Endothelial cell of umbilical vein (primary cell): ENCODE measurements at regions not wholly inside any gene's neighbourhood (a gene's known extent, or its start where the extent isn't known, plus 50 kb on each side); places are given as distances from the start of the nearest gene placed in this dataset.

Experiments used
- BruUV-seq: library from RNA; stranded (reverse); fragments of 400-500 nt; replicated peaks from 2 replicates; lab custom pipeline; 2021; lab: Mats Ljungman, UMichigan
- CTCF ChIA-PET: fragments of 300-600, 350-600 bp; sonication (Branson Sonifier 250); formaldehyde crosslinking; loops from one replicate; lab custom pipeline; 2021; ENCODE audit warnings: antibody characterized with exemption, inconsistent platforms; lab: Charles Lee
- POLR2A ChIA-PET: fragments of 300-600, 350-600 bp; sonication (Branson Sonifier 250); formaldehyde crosslinking; loops from one replicate; lab custom pipeline; 2021; ENCODE audit warnings: antibody characterized with exemption, inconsistent platforms; lab: Charles Lee
- DNase-seq: peaks from one replicate; pipeline ENCODE4 v3.0.0-alpha.2; 2011; ENCODE audit warnings: low read depth, low spot score
- FAIRE-seq: peaks from 2 replicates; lab custom pipeline; 2011; peaks lifted over from hg19 to GRCh38; lab: Jason Lieb, UNC
- H2AFZ ChIP-seq: 2 replicates; pipeline ENCODE4 v1.6.0; 2012; ENCODE audit warnings: low read depth, low read length, control low read depth, inconsistent platforms
- H3K27ac ChIP-seq: 2 replicates; pipeline ENCODE4 v1.5.1; 2011; ENCODE audit warnings: low read depth, mild to moderate bottlenecking, control low read depth, low read length, moderate library complexity; ENCODE audit not compliant: insufficient read depth
- H3K27me3 ChIP-seq, 2 experiments: 2 replicates each; pipeline versions ENCODE4 v1.6.0 to v1.6.1; 2011; ENCODE audit warnings: low read length in 2 of 2, mixed read lengths in 1 of 2; ENCODE audit not compliant: control insufficient read depth in 2 of 2, insufficient read depth in 2 of 2
- H3K36me3 ChIP-seq, 2 experiments: 2 replicates in 1 of 2; 3 replicates in 1 of 2; pipeline ENCODE4 v1.5.1; 2011; ENCODE audit warnings: low read length in 2 of 2, mild to moderate bottlenecking in 1 of 2, moderate library complexity in 1 of 2; ENCODE audit not compliant: control insufficient read depth in 2 of 2, insufficient read depth in 2 of 2; ENCODE audit errors: extremely low read depth in 1 of 2
- H3K4me1 ChIP-seq: 3 replicates; pipeline ENCODE4 v1.5.1; 2011; ENCODE audit warnings: mild to moderate bottlenecking, low read length; ENCODE audit not compliant: control insufficient read depth, insufficient read depth; ENCODE audit errors: extremely low read depth
- H3K4me2 ChIP-seq: 2 replicates; pipeline ENCODE4 v1.6.1; 2011; ENCODE audit warnings: low read length, control low read depth, mixed read lengths; ENCODE audit not compliant: insufficient read depth
- H3K4me3 ChIP-seq, 3 experiments: fragments of 200-600 bp in 1 of 3; sonication (generic), shearing (Covaris generic) in 1 of 3; replicated peaks in 1 of 3; 2 replicates each; pipeline ENCODE4 v1.5.1; 2011 to 2016; ENCODE audit warnings: control low read depth in 3 of 3, low read length in 3 of 3, mild to moderate bottlenecking in 2 of 3, inconsistent platforms in 1 of 3, low read depth in 1 of 3, moderate library complexity in 1 of 3; ENCODE audit not compliant: insufficient read depth in 1 of 3
- H3K79me2 ChIP-seq: 2 replicates; pipeline ENCODE4 v1.6.0; 2012; ENCODE audit warnings: low read length, inconsistent platforms; ENCODE audit not compliant: control insufficient read depth, insufficient read depth
- H3K9ac ChIP-seq: replicated peaks from 2 replicates; pipeline ENCODE3; 2011; ENCODE audit warnings: low read length, control low read depth; ENCODE audit not compliant: insufficient read depth; ENCODE audit errors: extremely low read depth
- H3K9me1 ChIP-seq: replicated peaks from 3 replicates; pipeline ENCODE4 v1.6.0; 2011; ENCODE audit warnings: mild to moderate bottlenecking, low read length; ENCODE audit not compliant: control insufficient read depth, insufficient read depth; ENCODE audit errors: extremely low read depth
- H3K9me3 ChIP-seq: replicated peaks from 2 replicates; pipeline ENCODE4 v1.5.1; 2012; ENCODE audit warnings: low read length, inconsistent platforms; ENCODE audit not compliant: control insufficient read depth, insufficient read depth
- H4K20me1 ChIP-seq: replicated peaks from 2 replicates; pipeline ENCODE3; 2011; ENCODE audit warnings: mild to moderate bottlenecking, low read length; ENCODE audit not compliant: control insufficient read depth, insufficient read depth; ENCODE audit errors: extremely low read depth
- EZH2 ChIP-seq: IDR thresholded peaks from 2 replicates; pipeline ENCODE4 v1.6.1; 2012; ENCODE audit warnings: borderline replicate concordance, low read depth, mild to moderate bottlenecking, moderate library complexity, low read length, inconsistent platforms; ENCODE audit not compliant: severe bottlenecking
- FOS ChIP-seq: IDR thresholded peaks from 2 replicates; pipeline ENCODE4 v1.6.1; 2011; ENCODE audit warnings: mild to moderate bottlenecking, low read length, moderate library complexity, borderline replicate concordance; ENCODE audit not compliant: insufficient read depth
- GATA2 ChIP-seq: IDR thresholded peaks from 2 replicates; pipeline ENCODE4 v1.7.0; 2011; ENCODE audit warnings: low read depth, mild to moderate bottlenecking, moderate library complexity, mixed read lengths, low read length; ENCODE audit not compliant: insufficient read length, insufficient read depth
- JUN ChIP-seq: IDR thresholded peaks from 2 replicates; pipeline ENCODE4 v1.6.1; 2011; ENCODE audit warnings: borderline replicate concordance, low read depth; ENCODE audit not compliant: insufficient read length, insufficient read depth
- MYC ChIP-seq: IDR thresholded peaks from one replicate; pipeline ENCODE4 v1.6.1; 2011; ENCODE audit warnings: mild to moderate bottlenecking, low read depth, low read length
- POLR2A ChIP-seq: IDR thresholded peaks from 2 replicates; pipeline ENCODE4 v1.6.1; 2012; ENCODE audit warnings: low read depth, mild to moderate bottlenecking, control low read depth, low read length
- POLR2AphosphoS5 ChIP-seq: IDR thresholded peaks from 2 replicates; pipeline ENCODE4 v1.6.1; 2012; ENCODE audit warnings: low read depth, mild to moderate bottlenecking, control low read depth, low read length, moderate library complexity; ENCODE audit not compliant: insufficient read depth
- dilution Hi-C: fragments of 300-500 bp; cut with MboI; formaldehyde crosslinking; loops from one replicate; pipeline ENCODE4 v1.15.0; 2019; ENCODE audit warnings: low sequenced_read_pairs; ENCODE audit not compliant: extremely low pct_ligation_motif_present
- intact Hi-C: fragments of 100-400 bp; cut with micrococcal nuclease; formaldehyde crosslinking; loops from one replicate; pipeline ENCODE4 v1.10.0; 2022
- TF ChIP-seq, protein P1 (sequence below): IDR thresholded peaks from 2 replicates; pipeline ENCODE4 v1.6.1; 2011; ENCODE audit not compliant: insufficient read depth, insufficient read length
- TF ChIP-seq, protein P2 (sequence below), 2 donors: IDR thresholded peaks; 1 replicate in 1 of 2; 2 replicates in 1 of 2; pipeline ENCODE4 v1.5.1; 2011; ENCODE audit warnings: low read length in 2 of 2, mild to moderate bottlenecking in 2 of 2, moderate library complexity in 2 of 2, control low read depth in 1 of 2, inconsistent platforms in 1 of 2, low read depth in 1 of 2; ENCODE audit not compliant: insufficient read depth in 1 of 2; ENCODE audit errors: extremely low read depth in 1 of 2

DNA sequence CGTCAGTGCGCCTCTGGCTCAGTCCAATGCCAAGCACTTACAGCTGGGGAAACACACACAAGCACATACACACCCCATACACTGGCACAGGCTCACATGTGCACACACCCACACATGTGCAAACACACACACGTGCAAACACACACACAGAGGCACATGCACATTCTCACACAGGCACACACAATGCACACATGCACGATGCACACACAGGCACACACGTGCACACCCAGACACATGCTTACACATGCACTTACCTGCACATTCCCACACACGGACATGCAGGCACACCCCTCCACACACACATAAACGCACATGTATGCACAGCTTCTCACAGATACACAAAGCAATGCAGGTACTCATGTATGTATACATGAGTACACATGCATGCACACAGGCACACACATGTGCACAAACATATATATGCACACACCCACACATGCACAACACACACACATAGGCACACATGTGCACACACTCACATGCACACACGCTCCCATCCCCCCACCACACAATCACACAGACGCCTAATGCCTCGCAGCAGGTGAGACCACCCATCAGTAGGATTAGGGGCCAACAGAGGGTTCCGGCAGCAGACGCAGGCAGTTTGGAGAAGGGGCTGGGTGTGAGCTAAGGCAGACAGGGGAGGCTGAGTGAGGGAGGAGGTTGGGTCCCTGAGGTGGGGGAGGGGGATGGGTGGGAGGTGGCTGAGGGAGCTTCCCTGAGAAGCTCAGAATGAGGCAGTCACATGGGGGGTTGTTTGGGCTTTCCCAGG lies 71.2 kb upstream of the SLCO4A1 start:
- BruUV-seq, result no TSS peak
- Histone ChIP-seq H4K20me1 (no peaks in the 10 kb centered on the region), H3K4me3 (no peak overlapping the region), H3K79me2 (no peaks in the 10 kb centered on the region), H3K9me3 (no peaks in the 10 kb centered on the region), H3K36me3 (no peaks in the 10 kb centered on the region), H3K4me1 (no peaks in the 10 kb centered on the region), H3K4me2 (no peak overlapping the region), H3K27ac (no peak overlapping the region), H3K9ac (no peak overlapping the region), H3K27me3 (no peaks in the 10 kb centered on the region), H2AFZ (no peak overlapping the region), H3K9me1 (no peaks in the 10 kb centered on the region)
- dilution Hi-C loops (no loop called here), intact Hi-C loops (no loop called here)
- CTCF ChIA-PET, result interaction anchor here (1.1 kb wide), 1 partner anchor 46 kb away, joined by 6 read pairs; no protein-coding TSS in a partner anchor
- POLR2A ChIA-PET, result interaction anchor here (0.6 kb wide), 1 partner anchor 31 kb away, joined by 11 read pairs; no protein-coding TSS in a partner anchor
- TF ChIP-seq FOS (no peak), JUN (no peak), EZH2 (no peak), GATA2 (no peak), POLR2A (no peak), MYC (no peak), POLR2AphosphoS5 (no peak)
- TF ChIP-seq, protein P1, sequence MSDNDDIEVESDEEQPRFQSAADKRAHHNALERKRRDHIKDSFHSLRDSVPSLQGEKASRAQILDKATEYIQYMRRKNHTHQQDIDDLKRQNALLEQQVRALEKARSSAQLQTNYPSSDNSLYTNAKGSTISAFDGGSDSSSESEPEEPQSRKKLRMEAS, result no peak
- TF ChIP-seq, protein P2, sequence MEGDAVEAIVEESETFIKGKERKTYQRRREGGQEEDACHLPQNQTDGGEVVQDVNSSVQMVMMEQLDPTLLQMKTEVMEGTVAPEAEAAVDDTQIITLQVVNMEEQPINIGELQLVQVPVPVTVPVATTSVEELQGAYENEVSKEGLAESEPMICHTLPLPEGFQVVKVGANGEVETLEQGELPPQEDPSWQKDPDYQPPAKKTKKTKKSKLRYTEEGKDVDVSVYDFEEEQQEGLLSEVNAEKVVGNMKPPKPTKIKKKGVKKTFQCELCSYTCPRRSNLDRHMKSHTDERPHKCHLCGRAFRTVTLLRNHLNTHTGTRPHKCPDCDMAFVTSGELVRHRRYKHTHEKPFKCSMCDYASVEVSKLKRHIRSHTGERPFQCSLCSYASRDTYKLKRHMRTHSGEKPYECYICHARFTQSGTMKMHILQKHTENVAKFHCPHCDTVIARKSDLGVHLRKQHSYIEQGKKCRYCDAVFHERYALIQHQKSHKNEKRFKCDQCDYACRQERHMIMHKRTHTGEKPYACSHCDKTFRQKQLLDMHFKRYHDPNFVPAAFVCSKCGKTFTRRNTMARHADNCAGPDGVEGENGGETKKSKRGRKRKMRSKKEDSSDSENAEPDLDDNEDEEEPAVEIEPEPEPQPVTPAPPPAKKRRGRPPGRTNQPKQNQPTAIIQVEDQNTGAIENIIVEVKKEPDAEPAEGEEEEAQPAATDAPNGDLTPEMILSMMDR (IDR thresholded peaks at IDR 0.05; ENCODE audit: extremely low read depth in 1 of 2, insufficient read depth in 1 of 2, low read depth in 1 of 2, low read length in 2 of 2), result no peak
- FAIRE-seq (no peak), DNase-seq (no peak)
